Hepatic stellate cell (primary cell): ENCODE measurements at regions not wholly inside any gene's neighbourhood (a gene's known extent, or its start where the extent isn't known, plus 50 kb on each side); places are given as distances from the start of the nearest gene placed in this dataset.

ENCODE experiments used
- DNase-seq: peaks from one replicate; pipeline ENCODE4 v3.0.0; 2011; ENCODE audit warnings: low spot score

- no peak for DNase-seq
Measured at GRCh38 chr9:105861972-105862371, 167.6 kb downstream of the TMEM38B start.

- no peak for DNase-seq
Measured at GRCh38 chr9:105864248-105864898, 170.0 kb downstream of the TMEM38B start.

- DNase-seq: no peak
Measured at GRCh38 chr9:105865285-105865684, 170.9 kb downstream of the TMEM38B start.

- DNase-seq: no peak
Measured at GRCh38 chr9:105871540-105871939, 177.2 kb downstream of the TMEM38B start.

- DNase-seq: no peak
Measured at GRCh38 chr9:105873801-105874200, 179.5 kb downstream of the TMEM38B start.

GRCh38 chr9:105877721-105878120 is 183.4 kb downstream of the TMEM38B start:
- no peak for DNase-seq

GRCh38 chr9:105879181-105879580 is 184.8 kb downstream of the TMEM38B start:
- DNase-seq: no peak

- no peak for DNase-seq
Measured at GRCh38 chr9:105880517-105880916, 186.2 kb downstream of the TMEM38B start.

GRCh38 chr9:105881021-105881420 is 186.7 kb downstream of the TMEM38B start:
- DNase-seq: no peak

- DNase-seq: peak; percentile 14
Measured at GRCh38 chr9:105881654-105882349, 187.5 kb downstream of the TMEM38B start.

GRCh38 chr9:105883847-105884246 is 189.5 kb downstream of the TMEM38B start:
- DNase-seq: no peak

- no peak for DNase-seq
Measured at GRCh38 chr9:105884416-105884815, 190.1 kb downstream of the TMEM38B start.

- DNase-seq: no peak
Measured at GRCh38 chr9:105886136-105886535, 191.8 kb downstream of the TMEM38B start.

GRCh38 chr9:105887679-105888078 is 193.3 kb downstream of the TMEM38B start:
- DNase-seq: no peak

GRCh38 chr9:105890046-105890822 is 195.9 kb downstream of the TMEM38B start:
- DNase-seq: no peak

- no peak for DNase-seq
Measured at GRCh38 chr9:105900123-105900522, 205.8 kb downstream of the TMEM38B start.

GRCh38 chr9:105901514-105902109 is 207.3 kb downstream of the TMEM38B start:
- peak; percentile 7 for DNase-seq

- no peak for DNase-seq
Measured at GRCh38 chr9:105908069-105908468, 213.7 kb downstream of the TMEM38B start.

- no peak for DNase-seq
Measured at GRCh38 chr9:105911104-105911911, 217.0 kb downstream of the TMEM38B start.

GRCh38 chr9:105912157-105912862 is 218.0 kb downstream of the TMEM38B start:
- DNase-seq: no peak

GRCh38 chr9:105912863-105913516 is 218.6 kb downstream of the TMEM38B start:
- no peak for DNase-seq
